ENCODE measurements at regions not wholly inside any gene's neighbourhood (a gene's known extent, or its start where the extent isn't known, plus 50 kb on each side); places are given as distances from the start of the nearest gene placed in this dataset.

DNA sequence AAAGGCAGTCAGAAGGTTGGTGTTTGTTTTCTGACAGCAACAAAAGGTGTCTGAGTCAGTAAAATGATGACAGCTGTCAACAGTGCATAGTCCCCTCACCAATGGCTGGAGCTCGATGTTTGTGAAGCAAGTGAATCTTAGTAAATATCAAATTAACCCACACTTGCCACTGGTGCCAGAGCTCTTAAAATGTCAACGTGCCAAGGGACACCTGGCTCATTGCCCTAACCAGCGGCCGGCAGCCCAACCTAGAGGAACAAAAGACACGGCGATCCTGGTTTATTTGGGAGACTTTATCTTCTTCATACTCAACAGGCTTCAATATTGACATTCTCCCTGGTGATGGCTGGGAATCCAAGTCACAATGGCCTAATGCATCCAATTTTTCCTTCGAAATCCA lies 143.4 kb downstream of the CPEB2 start:
- TF ChIP-seq, protein P1, sequence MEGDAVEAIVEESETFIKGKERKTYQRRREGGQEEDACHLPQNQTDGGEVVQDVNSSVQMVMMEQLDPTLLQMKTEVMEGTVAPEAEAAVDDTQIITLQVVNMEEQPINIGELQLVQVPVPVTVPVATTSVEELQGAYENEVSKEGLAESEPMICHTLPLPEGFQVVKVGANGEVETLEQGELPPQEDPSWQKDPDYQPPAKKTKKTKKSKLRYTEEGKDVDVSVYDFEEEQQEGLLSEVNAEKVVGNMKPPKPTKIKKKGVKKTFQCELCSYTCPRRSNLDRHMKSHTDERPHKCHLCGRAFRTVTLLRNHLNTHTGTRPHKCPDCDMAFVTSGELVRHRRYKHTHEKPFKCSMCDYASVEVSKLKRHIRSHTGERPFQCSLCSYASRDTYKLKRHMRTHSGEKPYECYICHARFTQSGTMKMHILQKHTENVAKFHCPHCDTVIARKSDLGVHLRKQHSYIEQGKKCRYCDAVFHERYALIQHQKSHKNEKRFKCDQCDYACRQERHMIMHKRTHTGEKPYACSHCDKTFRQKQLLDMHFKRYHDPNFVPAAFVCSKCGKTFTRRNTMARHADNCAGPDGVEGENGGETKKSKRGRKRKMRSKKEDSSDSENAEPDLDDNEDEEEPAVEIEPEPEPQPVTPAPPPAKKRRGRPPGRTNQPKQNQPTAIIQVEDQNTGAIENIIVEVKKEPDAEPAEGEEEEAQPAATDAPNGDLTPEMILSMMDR (conservative IDR thresholded peaks at IDR 0.05; ENCODE audit: low read length), result no peak
- no peak for TF ChIP-seq EZH2phosphoT487 (IDR thresholded peaks at IDR 0.05; ENCODE audit: borderline replicate concordance, low read depth, low read length)

Data from OCI-LY7 (cell line).